OCI-LY3 (cell line): ENCODE measurements at regions not wholly inside any gene's neighbourhood (a gene's known extent, or its start where the extent isn't known, plus 50 kb on each side); places are given as distances from the start of the nearest gene placed in this dataset.
"Not testable (repeated sequence)": the region's sequence is repeated elsewhere in the genome, so short reads cannot be mapped to it uniquely, and the experiment has no call there.

Experiments used
- H2AFZ ChIP-seq: fragments of 200-600, 300-600 bp; shearing (Covaris generic); 2 replicates; pipeline ENCODE4 v1.6.0; 2014; ENCODE audit warnings: antibody characterized with exemption, low read depth, low read length
- H3K27ac ChIP-seq: fragments of 200-600, 300-600 bp; sonication (generic); 2 replicates; pipeline ENCODE4 v1.5.1; 2014; ENCODE audit warnings: mild to moderate bottlenecking, low read length, moderate library complexity, mixed read lengths
- H3K27me3 ChIP-seq: fragments of 200-600, 300-600 bp; sonication (generic); 2 replicates; pipeline ENCODE4 v1.6.1; 2014; ENCODE audit warnings: low read depth, low read length, mixed read lengths
- H3K36me3 ChIP-seq: fragments of 200-600, 300-600 bp; sonication (generic); replicated peaks from 2 replicates; pipeline ENCODE3; 2014; ENCODE audit warnings: low read depth, low read length, mixed read lengths
- H3K4me1 ChIP-seq: fragments of 300-600, 200-600 bp; sonication (generic); 2 replicates; pipeline ENCODE4 v1.6.1; 2014; ENCODE audit warnings: low read length, mixed read lengths
- H3K4me2 ChIP-seq: fragments of 200-600, 300-600 bp; sonication (generic); 2 replicates; pipeline ENCODE4 v1.6.1; 2014; ENCODE audit warnings: low read length, mixed read lengths
- H3K4me3 ChIP-seq: fragments of 300-600, 200-600 bp; sonication (generic); 2 replicates; pipeline ENCODE4 v1.5.1; 2014; ENCODE audit warnings: antibody characterized with exemption, mild to moderate bottlenecking, low read length, moderate library complexity
- H3K79me2 ChIP-seq: fragments of 300-600, 200-600 bp; shearing (Covaris generic); 2 replicates; pipeline ENCODE4 v1.6.1; 2014; ENCODE audit warnings: mild to moderate bottlenecking, low read length, mixed read lengths
- H3K9ac ChIP-seq: fragments of 300-600, 200-600 bp; shearing (Covaris generic); 2 replicates; pipeline ENCODE4 v1.6.0; 2014; ENCODE audit warnings: mild to moderate bottlenecking, low read length, moderate library complexity
- H3K9me3 ChIP-seq: fragments of 200-600, 300-600 bp; shearing (Covaris generic); 2 replicates; pipeline ENCODE4 v1.6.1; 2014; ENCODE audit warnings: low read length, mixed read lengths; ENCODE audit not compliant: insufficient read depth
- H4K20me1 ChIP-seq: fragments of 200-600, 300-600 bp; sonication (generic); 2 replicates; pipeline ENCODE4 v1.6.1; 2016; ENCODE audit warnings: low read length, mixed read lengths; ENCODE audit not compliant: insufficient read depth
- EZH2phosphoT487 ChIP-seq: fragments of 200-600 bp; shearing (Covaris generic); IDR thresholded peaks from 2 replicates; pipeline ENCODE4 v1.6.1; 2018; ENCODE audit warnings: antibody characterized with exemption, mixed run types, low read depth
- TF ChIP-seq, protein P1 (sequence below): fragments of 200-600, 300-600 bp; sonication (generic); IDR thresholded peaks from 2 replicates; pipeline ENCODE4 v1.5.1; 2014; ENCODE audit warnings: antibody characterized with exemption, low read length, low read depth

DNA sequence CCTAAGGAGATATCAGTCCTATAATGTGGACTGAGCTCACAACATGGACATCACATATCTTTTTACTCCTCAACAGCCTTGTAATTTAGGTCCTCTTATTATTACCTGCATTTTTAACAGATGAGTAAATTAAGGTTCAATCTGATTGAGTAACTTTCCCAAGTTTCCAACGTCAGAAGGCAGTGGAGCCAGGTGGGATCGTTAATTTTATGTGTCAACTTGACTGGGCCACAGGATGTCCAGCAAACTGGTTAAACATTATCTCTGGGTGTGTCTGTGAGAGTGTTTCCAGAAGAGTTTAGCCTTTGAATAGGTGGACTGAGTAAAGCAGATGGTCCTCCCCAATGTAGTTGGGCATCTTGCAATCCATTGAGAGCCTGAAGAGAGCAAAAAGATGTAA lies 59.0 kb upstream of the SLIT2 start:
- H3K27me3 ChIP-seq: no peaks in the 10 kb centered on the region
- no peak overlapping the region for H3K4me2 ChIP-seq
- no peak for TF ChIP-seq EZH2phosphoT487
- TF ChIP-seq, protein P1, sequence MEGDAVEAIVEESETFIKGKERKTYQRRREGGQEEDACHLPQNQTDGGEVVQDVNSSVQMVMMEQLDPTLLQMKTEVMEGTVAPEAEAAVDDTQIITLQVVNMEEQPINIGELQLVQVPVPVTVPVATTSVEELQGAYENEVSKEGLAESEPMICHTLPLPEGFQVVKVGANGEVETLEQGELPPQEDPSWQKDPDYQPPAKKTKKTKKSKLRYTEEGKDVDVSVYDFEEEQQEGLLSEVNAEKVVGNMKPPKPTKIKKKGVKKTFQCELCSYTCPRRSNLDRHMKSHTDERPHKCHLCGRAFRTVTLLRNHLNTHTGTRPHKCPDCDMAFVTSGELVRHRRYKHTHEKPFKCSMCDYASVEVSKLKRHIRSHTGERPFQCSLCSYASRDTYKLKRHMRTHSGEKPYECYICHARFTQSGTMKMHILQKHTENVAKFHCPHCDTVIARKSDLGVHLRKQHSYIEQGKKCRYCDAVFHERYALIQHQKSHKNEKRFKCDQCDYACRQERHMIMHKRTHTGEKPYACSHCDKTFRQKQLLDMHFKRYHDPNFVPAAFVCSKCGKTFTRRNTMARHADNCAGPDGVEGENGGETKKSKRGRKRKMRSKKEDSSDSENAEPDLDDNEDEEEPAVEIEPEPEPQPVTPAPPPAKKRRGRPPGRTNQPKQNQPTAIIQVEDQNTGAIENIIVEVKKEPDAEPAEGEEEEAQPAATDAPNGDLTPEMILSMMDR: no peak
- H3K79me2 ChIP-seq: no peaks in the 10 kb centered on the region
- peaks cover 13% of the 10 kb centered on the region for H3K4me1 ChIP-seq
- no peak overlapping the region for H3K9ac ChIP-seq
- H3K4me3 ChIP-seq: no peak overlapping the region
- H2AFZ ChIP-seq: no peak overlapping the region
- H3K36me3 ChIP-seq: no peaks in the 10 kb centered on the region
- H4K20me1 ChIP-seq: no peaks in the 10 kb centered on the region
- no peak overlapping the region for H3K27ac ChIP-seq
- no peaks in the 10 kb centered on the region; the same call in none of the 2 replicates for H3K9me3 ChIP-seq

DNA sequence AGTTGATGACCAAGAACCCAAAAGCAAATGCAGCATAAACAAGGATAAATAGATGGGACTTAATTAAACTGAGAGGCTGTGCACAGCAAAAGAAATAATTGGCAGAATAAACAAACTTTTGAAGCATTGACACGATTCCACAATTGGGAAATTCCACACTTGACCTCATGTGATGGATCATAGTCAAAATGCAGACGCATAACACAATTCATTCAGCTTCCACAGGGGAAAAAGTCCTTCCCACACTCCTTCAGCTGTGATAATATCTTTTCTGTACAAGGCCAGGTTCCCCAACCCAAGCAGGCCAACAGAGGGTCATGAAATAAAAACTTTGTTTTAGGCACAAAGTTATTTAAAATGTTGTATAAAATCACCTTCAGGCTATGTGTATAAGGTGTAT lies 66.6 kb upstream of the SLIT2 start:
- Histone ChIP-seq H3K9me3 (no peaks in the 10 kb centered on the region), H3K4me2 (no peak overlapping the region), H3K27ac (no peak overlapping the region), H3K36me3 (no peaks in the 10 kb centered on the region), H4K20me1 (no peaks in the 10 kb centered on the region), H2AFZ (no peak overlapping the region), H3K4me1 (no peaks in the 10 kb centered on the region), H3K9ac (no peak overlapping the region), H3K4me3 (no peak overlapping the region), H3K79me2 (no peaks in the 10 kb centered on the region), H3K27me3 (no peaks in the 10 kb centered on the region)
- TF ChIP-seq EZH2phosphoT487: no peak
- TF ChIP-seq, protein P1: no peak

DNA sequence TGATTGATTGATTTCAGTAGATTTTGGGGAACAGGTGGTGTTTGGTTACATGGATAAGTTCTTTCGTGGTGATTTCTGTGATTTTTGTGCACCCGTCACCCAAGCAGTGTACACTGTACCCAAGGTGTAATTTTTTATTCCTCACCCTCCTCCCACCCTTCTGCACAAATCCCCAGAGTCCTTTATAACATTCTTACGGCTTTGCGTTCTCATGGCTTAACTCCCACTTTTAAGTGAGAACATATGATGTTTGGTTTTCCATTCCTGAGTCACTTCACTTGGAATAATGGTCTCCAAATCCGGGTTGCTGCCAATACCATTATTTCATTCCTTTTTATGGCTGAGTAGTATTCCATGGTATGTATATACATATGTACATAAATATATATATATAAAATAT lies 68.6 kb upstream of the SLIT2 start:
- not testable (repeated sequence) for H3K9me3 ChIP-seq, H3K4me3 ChIP-seq, H2AFZ ChIP-seq, H3K27ac ChIP-seq, H3K36me3 ChIP-seq, H3K27me3 ChIP-seq, H3K9ac ChIP-seq, H3K4me2 ChIP-seq, H3K79me2 ChIP-seq, H3K4me1 ChIP-seq, H4K20me1 ChIP-seq

DNA sequence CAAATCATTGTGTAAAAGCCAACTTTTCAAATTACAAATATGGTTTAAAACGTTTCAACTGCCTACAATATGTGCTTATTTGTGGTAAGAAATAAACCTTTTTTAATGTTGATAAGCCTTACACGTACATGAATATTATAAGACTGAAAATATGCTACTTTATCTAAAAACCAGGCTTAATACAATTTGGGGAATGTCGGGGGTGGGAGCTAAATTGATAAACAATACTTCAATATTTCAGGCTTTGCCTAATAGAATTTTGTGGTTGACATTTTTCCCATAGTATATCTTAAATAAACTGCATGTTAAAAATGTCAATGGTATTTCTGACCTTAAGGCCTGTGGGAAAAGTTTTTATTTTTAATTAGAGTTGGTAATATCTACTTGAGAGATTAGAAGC lies 69.8 kb upstream of the SLIT2 start:
- H3K36me3 ChIP-seq: no peaks in the 10 kb centered on the region
- no peaks in the 10 kb centered on the region for H3K9me3 ChIP-seq
- TF ChIP-seq, protein P1: no peak
- TF ChIP-seq EZH2phosphoT487: no peak
- no peak overlapping the region for H3K27ac ChIP-seq
- H2AFZ ChIP-seq: no peak overlapping the region
- H3K9ac ChIP-seq: no peak overlapping the region
- no peaks in the 10 kb centered on the region for H3K79me2 ChIP-seq
- no peaks in the 10 kb centered on the region for H3K4me1 ChIP-seq
- no peak overlapping the region for H3K4me2 ChIP-seq
- H4K20me1 ChIP-seq: no peaks in the 10 kb centered on the region
- H3K4me3 ChIP-seq: no peak overlapping the region
- no peaks in the 10 kb centered on the region for H3K27me3 ChIP-seq

DNA sequence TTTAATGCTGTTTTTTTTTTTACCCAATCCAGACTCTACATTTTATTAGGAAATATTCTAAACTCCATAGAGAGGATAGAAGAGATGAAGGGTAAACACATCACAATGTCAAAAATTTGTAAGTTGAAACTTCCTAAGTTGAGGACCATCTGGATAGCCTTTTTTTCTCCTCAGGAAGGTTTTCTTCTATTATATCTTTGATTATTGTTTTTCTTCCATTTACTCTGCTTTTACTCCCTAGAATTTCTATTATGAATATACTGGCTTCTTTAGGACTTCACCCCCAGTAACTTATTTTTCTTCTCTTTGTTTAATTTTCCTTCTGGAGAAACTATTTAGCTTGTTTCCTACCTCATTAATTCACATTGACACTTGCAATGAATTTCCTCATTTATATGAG lies 71.2 kb upstream of the SLIT2 start:
- H3K79me2 ChIP-seq: no peaks in the 10 kb centered on the region
- no peaks in the 10 kb centered on the region for H3K9me3 ChIP-seq
- no peak for TF ChIP-seq EZH2phosphoT487
- TF ChIP-seq, protein P1: no peak
- no peaks in the 10 kb centered on the region for H3K4me1 ChIP-seq
- H3K36me3 ChIP-seq: no peaks in the 10 kb centered on the region
- no peak overlapping the region for H3K4me3 ChIP-seq
- H2AFZ ChIP-seq: no peak overlapping the region
- no peaks in the 10 kb centered on the region for H3K27me3 ChIP-seq
- H3K4me2 ChIP-seq: no peak overlapping the region
- H3K27ac ChIP-seq: no peak overlapping the region
- H4K20me1 ChIP-seq: no peaks in the 10 kb centered on the region
- no peak overlapping the region for H3K9ac ChIP-seq
